ENCODE measurements at regions not wholly inside any gene's neighbourhood (a gene's known extent, or its start where the extent isn't known, plus 50 kb on each side); places are given as distances from the start of the nearest gene placed in this dataset.
"Not testable (repeated sequence)": the region's sequence is repeated elsewhere in the genome, so short reads cannot be mapped to it uniquely, and the experiment has no call there.

DNA sequence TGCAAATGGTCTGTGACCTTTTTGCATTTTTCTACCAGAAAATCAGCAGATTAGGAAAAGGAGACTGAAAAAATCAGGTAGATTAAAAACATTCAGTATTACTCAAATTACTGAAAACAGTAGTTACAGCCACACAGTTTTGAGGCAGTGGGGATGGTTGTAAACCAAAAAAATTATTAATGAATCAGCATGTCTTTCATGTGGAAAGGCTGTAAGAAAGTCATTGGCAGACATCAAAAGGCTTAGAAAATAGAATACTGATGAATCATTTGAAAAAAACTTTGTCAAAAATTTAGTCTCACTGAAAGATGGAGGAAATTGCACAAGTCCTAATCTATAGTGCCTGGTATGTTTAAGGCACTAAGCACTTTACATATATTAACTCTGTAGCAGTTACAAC lies 133.9 kb upstream of the GCFC2 start:
- H3K4me3 ChIP-seq (ENCODE audit: low read depth, poor library complexity, severe bottlenecking), result no peak overlapping the region
- no peak for DNase-seq (ENCODE audit: low spot score in 2 of 2)
- TF ChIP-seq, protein P1, sequence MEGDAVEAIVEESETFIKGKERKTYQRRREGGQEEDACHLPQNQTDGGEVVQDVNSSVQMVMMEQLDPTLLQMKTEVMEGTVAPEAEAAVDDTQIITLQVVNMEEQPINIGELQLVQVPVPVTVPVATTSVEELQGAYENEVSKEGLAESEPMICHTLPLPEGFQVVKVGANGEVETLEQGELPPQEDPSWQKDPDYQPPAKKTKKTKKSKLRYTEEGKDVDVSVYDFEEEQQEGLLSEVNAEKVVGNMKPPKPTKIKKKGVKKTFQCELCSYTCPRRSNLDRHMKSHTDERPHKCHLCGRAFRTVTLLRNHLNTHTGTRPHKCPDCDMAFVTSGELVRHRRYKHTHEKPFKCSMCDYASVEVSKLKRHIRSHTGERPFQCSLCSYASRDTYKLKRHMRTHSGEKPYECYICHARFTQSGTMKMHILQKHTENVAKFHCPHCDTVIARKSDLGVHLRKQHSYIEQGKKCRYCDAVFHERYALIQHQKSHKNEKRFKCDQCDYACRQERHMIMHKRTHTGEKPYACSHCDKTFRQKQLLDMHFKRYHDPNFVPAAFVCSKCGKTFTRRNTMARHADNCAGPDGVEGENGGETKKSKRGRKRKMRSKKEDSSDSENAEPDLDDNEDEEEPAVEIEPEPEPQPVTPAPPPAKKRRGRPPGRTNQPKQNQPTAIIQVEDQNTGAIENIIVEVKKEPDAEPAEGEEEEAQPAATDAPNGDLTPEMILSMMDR (IDR thresholded peaks at IDR 0.05), result no peak
- no peak for TF ChIP-seq POLR2A (IDR thresholded peaks at IDR 0.05)
- intact Hi-C loops (cut with DNase I; ENCODE audit: low total_unique reads), result no loop called here

DNA sequence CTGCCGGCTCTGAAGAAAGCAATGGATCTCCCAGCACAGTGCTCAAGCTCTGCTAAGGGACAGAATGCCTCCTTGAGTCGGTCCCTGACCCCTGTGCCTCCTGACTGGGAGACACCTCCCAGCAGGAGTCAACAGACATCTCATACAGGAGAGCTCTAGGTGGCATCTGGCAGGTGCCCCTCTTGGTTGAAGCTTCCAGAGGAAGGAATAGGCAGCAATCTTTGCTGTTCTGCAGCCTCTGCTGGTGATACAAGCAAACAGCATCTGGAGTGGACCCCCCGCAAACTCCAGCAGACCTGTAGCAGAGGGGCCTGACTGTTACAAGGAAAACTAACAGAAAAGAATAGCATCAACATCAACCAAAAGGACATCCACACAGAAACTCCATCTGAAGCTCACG lies 123.9 kb upstream of the GCFC2 start:
- intact Hi-C loops (cut with DNase I; ENCODE audit: low total_unique reads); H3K4me3 ChIP-seq (ENCODE audit: low read depth, poor library complexity, severe bottlenecking); DNase-seq (ENCODE audit: low spot score in 2 of 2): not testable (repeated sequence)
- WGBS, 2 donors, result 86 to 87% methylated on average over 4 of the region's 4 CpGs

DNA sequence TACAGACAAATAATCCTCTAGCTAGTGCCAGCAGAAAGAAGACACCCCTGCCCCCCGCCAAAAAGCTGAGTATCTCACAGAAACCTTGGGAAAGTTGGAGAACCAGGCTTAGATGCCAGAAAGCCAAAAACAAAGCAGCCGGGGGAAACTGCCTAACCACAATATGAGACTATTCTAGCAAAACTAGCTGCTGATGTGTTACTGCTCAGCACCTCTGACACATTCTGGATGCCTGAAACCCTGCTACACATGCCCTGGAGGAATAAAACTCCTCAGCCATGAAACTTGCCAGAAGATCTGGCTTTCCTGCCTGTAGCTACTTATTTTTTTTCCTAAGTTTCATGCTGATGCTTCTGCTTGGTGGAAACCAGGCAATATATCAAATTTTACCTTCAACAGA lies 122.7 kb upstream of the GCFC2 start:
- no peak for DNase-seq (ENCODE audit: low spot score in 2 of 2)
- no peak overlapping the region for H3K4me3 ChIP-seq (ENCODE audit: low read depth, poor library complexity, severe bottlenecking)
- intact Hi-C loops (cut with DNase I; ENCODE audit: low total_unique reads), result no loop called here
- WGBS, 2 donors, result 25 to 33% methylated on average over 2 of the region's 2 CpGs
- no peak for TF ChIP-seq POLR2A (IDR thresholded peaks at IDR 0.05)
- TF ChIP-seq, protein P1 (IDR thresholded peaks at IDR 0.05), result no peak

DNA sequence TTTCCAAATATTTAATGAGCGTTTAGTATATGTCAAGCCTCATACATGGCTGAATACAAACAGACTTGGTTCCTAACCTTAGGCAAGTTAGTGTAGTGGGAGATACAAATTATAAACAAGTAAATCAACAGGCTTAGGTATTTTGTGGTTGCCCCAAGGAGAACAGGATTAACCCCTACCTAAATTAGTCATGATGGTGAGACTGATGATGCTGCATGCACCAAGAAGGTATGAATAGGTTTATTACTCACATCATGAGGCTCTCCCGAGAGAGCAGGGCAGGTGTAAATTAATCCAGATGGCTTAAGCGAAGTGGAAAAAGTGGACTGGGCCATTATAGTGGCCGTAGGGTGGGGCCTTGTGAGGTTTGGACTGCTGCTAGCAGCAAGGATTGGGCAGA lies 118.1 kb upstream of the GCFC2 start:
- 72 to 75% methylated on average over 4 of the region's 4 CpGs for WGBS, 2 donors
- DNase-seq (ENCODE audit: low spot score in 2 of 2), result no peak
- TF ChIP-seq, protein P1 (IDR thresholded peaks at IDR 0.05), result no peak
- TF ChIP-seq POLR2A (IDR thresholded peaks at IDR 0.05), result no peak
- no peak overlapping the region for H3K4me3 ChIP-seq (ENCODE audit: low read depth, poor library complexity, severe bottlenecking)
- intact Hi-C loops (cut with DNase I; ENCODE audit: low total_unique reads), result no loop called here

DNA sequence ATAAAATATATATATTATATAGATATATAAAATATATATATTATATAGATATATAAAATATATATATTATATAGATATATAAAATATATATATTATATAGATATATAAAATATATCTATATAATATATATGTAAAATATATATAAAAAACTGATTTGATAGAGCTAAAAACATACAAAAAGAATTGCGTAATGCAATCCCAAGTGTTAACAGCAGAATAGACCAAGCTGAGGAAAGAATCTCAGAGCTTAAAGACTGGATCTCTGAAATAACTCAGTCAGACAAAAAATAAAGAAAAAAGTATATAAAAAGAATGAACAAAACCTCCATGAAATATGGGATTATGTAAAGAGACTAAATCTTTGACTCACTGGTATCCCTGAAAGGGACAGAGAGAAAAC lies 112.8 kb upstream of the GCFC2 start:
- 91 to 97% methylated on average over 1 of the region's 1 CpG for WGBS, 2 donors
- H3K4me3 ChIP-seq (ENCODE audit: low read depth, poor library complexity, severe bottlenecking); DNase-seq (ENCODE audit: low spot score in 2 of 2); intact Hi-C loops (cut with DNase I; ENCODE audit: low total_unique reads): not testable (repeated sequence)

DNA sequence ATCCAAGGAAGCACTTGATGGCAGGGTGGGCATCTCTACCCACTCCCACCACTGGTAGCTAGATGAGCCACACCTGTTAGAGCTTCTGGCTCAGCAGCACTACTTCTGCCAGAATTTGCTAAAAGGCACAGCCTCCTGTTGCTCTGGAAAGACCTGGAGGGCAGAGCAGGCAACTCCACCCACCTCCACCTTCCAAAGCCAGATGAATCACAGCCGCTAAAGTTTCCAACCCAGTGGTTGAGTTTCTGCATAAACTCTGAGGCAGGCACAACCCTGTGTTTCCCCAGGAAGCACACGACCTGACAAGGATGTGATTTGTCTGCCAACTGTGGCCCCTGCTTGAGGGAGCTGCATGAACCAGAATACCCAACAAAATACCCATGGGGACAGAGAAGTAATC lies 111.6 kb upstream of the GCFC2 start:
- no peak overlapping the region for H3K4me3 ChIP-seq (ENCODE audit: low read depth, poor library complexity, severe bottlenecking)
- intact Hi-C loops (cut with DNase I; ENCODE audit: low total_unique reads), result no loop called here
- DNase-seq (ENCODE audit: low spot score in 2 of 2), result no peak
- no peak for TF ChIP-seq POLR2A (IDR thresholded peaks at IDR 0.05)
- TF ChIP-seq, protein P1 (IDR thresholded peaks at IDR 0.05), result no peak
- 38 to 52% methylated on average over 2 of the region's 2 CpGs for WGBS, 2 donors

DNA sequence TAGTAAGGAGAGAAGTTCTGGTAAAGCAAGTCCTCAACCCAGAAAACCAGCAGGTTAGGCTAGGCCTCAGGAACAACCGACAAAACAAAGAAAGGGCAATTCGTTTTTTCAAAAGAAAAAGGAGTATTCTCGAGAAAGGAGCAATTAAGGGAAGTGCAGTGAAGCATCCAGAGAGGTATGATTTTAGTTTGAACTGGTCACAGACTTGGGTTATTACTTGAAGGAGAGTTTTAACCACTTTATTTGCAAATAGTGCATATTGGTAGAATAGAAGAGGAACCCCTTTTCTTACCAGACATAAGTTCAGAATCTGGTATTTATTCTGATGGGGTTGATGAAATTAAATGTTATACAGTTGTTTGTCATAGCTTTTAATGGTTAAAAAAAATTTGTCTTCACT lies 110.0 kb upstream of the GCFC2 start:
- 72% methylated on average over 3 of the region's 3 CpGs for WGBS, 2 donors
- intact Hi-C loops (cut with DNase I; ENCODE audit: low total_unique reads), result no loop called here
- no peak for DNase-seq (ENCODE audit: low spot score in 2 of 2)
- no peak overlapping the region for H3K4me3 ChIP-seq (ENCODE audit: low read depth, poor library complexity, severe bottlenecking)
- TF ChIP-seq POLR2A (IDR thresholded peaks at IDR 0.05), result no peak
- TF ChIP-seq, protein P1 (IDR thresholded peaks at IDR 0.05), result no peak
